OCI-LY1 (cell line): ENCODE measurements at regions not wholly inside any gene's neighbourhood (a gene's known extent, or its start where the extent isn't known, plus 50 kb on each side); places are given as distances from the start of the nearest gene placed in this dataset.

ENCODE experiments used
- EZH2 ChIP-seq: fragments of 200-600 bp; sonication (generic), shearing (Covaris generic); IDR thresholded peaks from 2 replicates; pipeline ENCODE4 v1.8.0; 2017; ENCODE audit warnings: borderline replicate concordance, mixed run types, mild to moderate bottlenecking, antibody characterized with exemption, low read length, moderate library complexity, mixed read lengths
- TF ChIP-seq, protein P1 (sequence below): fragments of 200-600 bp; sonication (generic), shearing (Covaris generic); IDR thresholded peaks from 2 replicates; pipeline ENCODE4 v1.5.1; 2017; ENCODE audit warnings: mild to moderate bottlenecking, antibody characterized with exemption, low read length, moderate library complexity, mixed read lengths

DNA sequence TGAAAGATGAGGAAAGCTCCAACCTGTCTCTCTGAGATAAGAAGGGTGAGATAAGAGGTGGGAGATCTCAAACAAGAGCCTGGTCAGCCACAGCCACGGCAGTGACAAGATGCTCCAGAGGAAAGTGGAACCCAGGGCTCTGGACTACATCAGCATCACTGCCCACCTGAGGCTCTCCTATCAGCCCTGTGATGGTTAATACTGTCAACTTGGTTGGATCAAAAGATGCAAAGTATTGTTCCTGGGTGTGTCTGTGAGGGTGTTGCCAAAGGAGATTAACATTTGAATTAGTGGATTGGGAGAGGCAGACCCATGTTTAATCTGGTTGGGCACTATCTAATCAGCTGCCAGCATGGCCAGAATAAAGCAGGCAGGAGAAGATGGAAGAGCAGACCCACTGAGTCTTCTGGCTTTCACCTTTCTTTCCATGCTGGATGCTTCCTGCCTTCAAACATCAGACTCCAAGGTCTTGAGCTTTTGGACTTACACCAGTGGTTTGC is 476.6 kb upstream of the NBEA start:
- TF ChIP-seq, protein P1, sequence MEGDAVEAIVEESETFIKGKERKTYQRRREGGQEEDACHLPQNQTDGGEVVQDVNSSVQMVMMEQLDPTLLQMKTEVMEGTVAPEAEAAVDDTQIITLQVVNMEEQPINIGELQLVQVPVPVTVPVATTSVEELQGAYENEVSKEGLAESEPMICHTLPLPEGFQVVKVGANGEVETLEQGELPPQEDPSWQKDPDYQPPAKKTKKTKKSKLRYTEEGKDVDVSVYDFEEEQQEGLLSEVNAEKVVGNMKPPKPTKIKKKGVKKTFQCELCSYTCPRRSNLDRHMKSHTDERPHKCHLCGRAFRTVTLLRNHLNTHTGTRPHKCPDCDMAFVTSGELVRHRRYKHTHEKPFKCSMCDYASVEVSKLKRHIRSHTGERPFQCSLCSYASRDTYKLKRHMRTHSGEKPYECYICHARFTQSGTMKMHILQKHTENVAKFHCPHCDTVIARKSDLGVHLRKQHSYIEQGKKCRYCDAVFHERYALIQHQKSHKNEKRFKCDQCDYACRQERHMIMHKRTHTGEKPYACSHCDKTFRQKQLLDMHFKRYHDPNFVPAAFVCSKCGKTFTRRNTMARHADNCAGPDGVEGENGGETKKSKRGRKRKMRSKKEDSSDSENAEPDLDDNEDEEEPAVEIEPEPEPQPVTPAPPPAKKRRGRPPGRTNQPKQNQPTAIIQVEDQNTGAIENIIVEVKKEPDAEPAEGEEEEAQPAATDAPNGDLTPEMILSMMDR, result no peak
- no peak for TF ChIP-seq EZH2
